PC-3 (cell line): ENCODE measurements at regions not wholly inside any gene's neighbourhood (a gene's known extent, or its start where the extent isn't known, plus 50 kb on each side); places are given as distances from the start of the nearest gene placed in this dataset.

Experiments used
- CTCF ChIP-seq: fragments of 300-600 bp; sonication (generic); conservative IDR thresholded peaks from 2 replicates; pipeline ENCODE4 v1.5.1; 2017; ENCODE audit warnings: antibody characterized with exemption, low read depth, mild to moderate bottlenecking, low read length
- EZH2 ChIP-seq: fragments of 300-600 bp; sonication (generic); IDR thresholded peaks from one replicate; pipeline ENCODE4 v1.6.1; 2017; ENCODE audit warnings: antibody characterized with exemption, mild to moderate bottlenecking, low read length; ENCODE audit not compliant: unreplicated experiment
- EZH2phosphoT487 ChIP-seq: fragments of 300-600 bp; sonication (generic); IDR thresholded peaks from 2 replicates; pipeline ENCODE4 v1.6.1; 2018; ENCODE audit warnings: mild to moderate bottlenecking, antibody characterized with exemption, low read length, borderline replicate concordance

GRCh38 chr9:115781070-115781736 lies 372.4 kb upstream of the PAPPA start:
- no peak for TF ChIP-seq CTCF
- no peak for TF ChIP-seq EZH2phosphoT487
- no peak for TF ChIP-seq EZH2
